Uterus (tissue), 2 donors: ENCODE measurements at regions not wholly inside any gene's neighbourhood (a gene's known extent, or its start where the extent isn't known, plus 50 kb on each side); places are given as distances from the start of the nearest gene placed in this dataset.

Experiments
- CTCF ChIP-seq, 4 experiments: fragments of 200-600 bp in 2 of 4; fragments of 450-650 bp in 2 of 4; sonication (generic) in 2 of 4; IDR thresholded peaks; one replicate each; pipeline ENCODE4 v1.5.1; 2016 to 2019; ENCODE audit warnings: antibody characterized with exemption in 4 of 4, mild to moderate bottlenecking in 2 of 4, moderate library complexity in 1 of 4
- POLR2A ChIP-seq, 2 donors: fragments of 450-650 bp; IDR thresholded peaks; one replicate each; pipeline ENCODE4 v1.6.1; 2016; ENCODE audit warnings: antibody characterized with exemption in 2 of 2, mild to moderate bottlenecking in 1 of 2, moderate library complexity in 1 of 2

GRCh38 chr5:32504989-32505596 is 60.6 kb upstream of the ZFR start:
- TF ChIP-seq CTCF (IDR thresholded peaks at IDR 0.05) (no peak), POLR2A (IDR thresholded peaks at IDR 0.05) (no peak)
